MM.1S (cell line): ENCODE measurements at regions not wholly inside any gene's neighbourhood (a gene's known extent, or its start where the extent isn't known, plus 50 kb on each side); places are given as distances from the start of the nearest gene placed in this dataset.

Experiments
- CTCF ChIP-seq: fragments of 300-600 bp; sonication (generic); IDR thresholded peaks from 2 replicates; pipeline ENCODE4 v1.5.1; 2016; ENCODE audit warnings: antibody characterized with exemption, low read length, mixed read lengths
- EZH2 ChIP-seq: fragments of 300-600 bp; sonication (generic); optimal IDR thresholded peaks from 2 replicates; pipeline ENCODE3; 2017; ENCODE audit warnings: low read depth, mild to moderate bottlenecking, antibody characterized with exemption, low read length, mixed read lengths
- EZH2phosphoT487 ChIP-seq: fragments of 300-600 bp; sonication (generic); IDR thresholded peaks from 2 replicates; pipeline ENCODE4 v1.6.1; 2018; ENCODE audit warnings: antibody characterized with exemption, low read length

- TF ChIP-seq CTCF (no peak), EZH2phosphoT487 (no peak), EZH2 (no peak)
Measured at GRCh38 chr18:54043484-54044251, 180.8 kb downstream of the MBD2 start.
